Astrocyte (in vitro differentiated cells and primary cell): ENCODE measurements at regions not wholly inside any gene's neighbourhood (a gene's known extent, or its start where the extent isn't known, plus 50 kb on each side); places are given as distances from the start of the nearest gene placed in this dataset.
"Not testable (repeated sequence)": the region's sequence is repeated elsewhere in the genome, so short reads cannot be mapped to it uniquely, and the experiment has no call there.

Source experiments
- DNase-seq: peaks from one replicate; pipeline ENCODE4 v3.0.0-alpha.2; 2010; ENCODE audit warnings: low read depth
- FAIRE-seq: peaks from 2 replicates; lab custom pipeline; 2011; peaks lifted over from hg19 to GRCh38; lab: Jason Lieb, UNC
- H2AFZ ChIP-seq: 2 replicates; pipeline ENCODE4 v1.6.0; 2012; ENCODE audit warnings: low read depth, low read length, inconsistent platforms
- H3K27ac ChIP-seq: 2 replicates; pipeline ENCODE4 v1.5.1; 2011; ENCODE audit warnings: low read depth, low read length, inconsistent platforms
- H3K27me3 ChIP-seq: 2 replicates; pipeline ENCODE4 v1.6.0; 2011; ENCODE audit warnings: low read length, inconsistent platforms; ENCODE audit not compliant: insufficient read depth
- H3K36me3 ChIP-seq: 2 replicates; pipeline ENCODE4 v1.5.1; 2011; ENCODE audit warnings: low read length, inconsistent platforms; ENCODE audit not compliant: insufficient read depth
- H3K4me1 ChIP-seq: 2 replicates; pipeline ENCODE4 v1.5.1; 2011; ENCODE audit warnings: low read length, inconsistent platforms; ENCODE audit not compliant: insufficient read depth
- H3K4me2 ChIP-seq: 2 replicates; pipeline ENCODE4 v1.6.0; 2012; ENCODE audit warnings: low read length, inconsistent platforms
- H3K4me3 ChIP-seq: 2 replicates; pipeline ENCODE4 v1.5.1; 2011; ENCODE audit warnings: low read depth, mild to moderate bottlenecking, low read length, inconsistent platforms; ENCODE audit not compliant: insufficient read depth
- H3K79me2 ChIP-seq: 2 replicates; pipeline ENCODE4 v1.6.0; 2012; ENCODE audit warnings: mild to moderate bottlenecking, low read length, inconsistent platforms; ENCODE audit not compliant: insufficient read depth
- H3K9ac ChIP-seq: 2 replicates; pipeline ENCODE4 v1.6.0; 2012; ENCODE audit warnings: mild to moderate bottlenecking, low read length, inconsistent platforms
- H3K9me3 ChIP-seq: 2 replicates; pipeline ENCODE4 v1.5.1; 2012; ENCODE audit warnings: low read depth, mild to moderate bottlenecking, low read length, inconsistent platforms; ENCODE audit not compliant: insufficient read depth
- H4K20me1 ChIP-seq: 2 replicates; pipeline ENCODE4 v1.6.0; 2012; ENCODE audit warnings: low read length, inconsistent platforms; ENCODE audit not compliant: insufficient read depth
- H3K27ac Mint-ChIP-seq: one replicate; pipeline ENCODE4 v1.8.0; 2021; ENCODE audit warnings: mild to moderate bottlenecking, mixed read lengths; ENCODE audit not compliant: unreplicated experiment
- H3K27me3 Mint-ChIP-seq: one replicate; pipeline ENCODE4 v1.8.0; 2021; ENCODE audit warnings: low read depth, mixed read lengths; ENCODE audit not compliant: unreplicated experiment
- H3K36me3 Mint-ChIP-seq: one replicate; pipeline ENCODE4 v1.8.0; 2021; ENCODE audit warnings: low read depth, mixed read lengths; ENCODE audit not compliant: unreplicated experiment
- H3K4me1 Mint-ChIP-seq: one replicate; pipeline ENCODE4 v1.8.0; 2021; ENCODE audit warnings: low read depth, mixed read lengths; ENCODE audit not compliant: unreplicated experiment
- H3K4me3 Mint-ChIP-seq: one replicate; pipeline ENCODE4 v1.8.0; 2021; ENCODE audit warnings: mild to moderate bottlenecking, moderate library complexity, mixed read lengths; ENCODE audit not compliant: unreplicated experiment
- H3K9me3 Mint-ChIP-seq: one replicate; pipeline ENCODE4 v1.8.0; 2021; ENCODE audit warnings: mild to moderate bottlenecking, mixed read lengths; ENCODE audit not compliant: unreplicated experiment

DNA sequence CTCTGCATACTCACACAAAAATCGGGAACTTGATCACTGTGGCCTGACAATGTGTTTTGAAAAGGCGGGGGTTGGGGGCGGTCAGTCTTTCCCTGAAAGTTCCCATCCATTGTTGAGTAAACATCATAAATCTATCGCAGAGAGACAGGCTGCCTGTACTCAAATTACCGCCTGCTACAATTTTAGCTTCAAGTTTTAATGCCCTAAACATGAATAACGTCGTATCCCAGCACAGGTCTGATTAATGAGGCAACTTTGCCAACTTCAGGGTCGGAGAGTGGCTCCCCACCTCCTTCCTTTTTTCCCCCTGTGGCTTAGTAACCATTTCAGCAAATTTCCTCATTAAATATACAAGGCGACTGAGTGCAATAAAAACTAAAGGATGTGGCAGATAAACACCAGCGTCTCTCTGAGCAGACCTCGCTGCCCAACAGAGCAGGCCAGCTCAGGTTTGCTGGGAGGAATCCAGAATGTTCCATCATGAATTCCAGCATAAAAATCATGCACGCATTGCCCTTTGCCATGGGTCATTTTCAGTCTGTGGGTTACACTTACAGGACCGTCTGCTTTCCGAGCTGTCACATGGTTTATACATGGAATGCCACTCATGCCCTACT is 213.5 kb upstream of the PLGLB2 start:
- DNase-seq = not testable (repeated sequence)

DNA sequence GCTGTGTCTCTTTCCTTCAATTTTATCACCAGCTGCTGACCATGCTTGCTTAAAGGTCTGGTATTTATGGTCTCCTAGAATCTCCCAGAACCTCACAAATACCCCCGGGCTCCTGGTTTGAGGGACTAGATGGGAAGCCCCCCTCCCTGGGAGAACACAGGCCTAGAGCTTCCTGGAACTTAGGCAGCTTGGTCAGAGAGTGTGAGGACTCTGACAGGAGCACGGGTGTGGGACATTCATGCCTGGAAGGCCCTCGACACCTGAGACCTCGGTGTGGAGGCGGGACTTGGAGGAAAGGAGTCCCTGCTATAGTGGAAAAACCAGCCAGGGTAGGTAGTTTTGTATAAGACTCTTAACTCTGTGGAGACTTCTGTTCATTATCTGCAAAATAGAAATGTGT is 211.5 kb upstream of the PLGLB2 start:
- FAIRE-seq = not testable (repeated sequence)

More for the DNA sequence above, 213.5 kb upstream of the PLGLB2 start:
- not testable (repeated sequence) for H4K20me1 ChIP-seq, H3K36me3 Mint-ChIP-seq, H3K27me3 ChIP-seq, H3K4me3 Mint-ChIP-seq, H3K9me3 Mint-ChIP-seq, H3K36me3 ChIP-seq, H3K27ac Mint-ChIP-seq, H3K9ac ChIP-seq, H3K4me2 ChIP-seq, H3K27ac ChIP-seq, H3K9me3 ChIP-seq, H3K79me2 ChIP-seq, H3K4me1 Mint-ChIP-seq, H3K27me3 Mint-ChIP-seq, H3K4me1 ChIP-seq, FAIRE-seq, H3K4me3 ChIP-seq, H2AFZ ChIP-seq

DNA sequence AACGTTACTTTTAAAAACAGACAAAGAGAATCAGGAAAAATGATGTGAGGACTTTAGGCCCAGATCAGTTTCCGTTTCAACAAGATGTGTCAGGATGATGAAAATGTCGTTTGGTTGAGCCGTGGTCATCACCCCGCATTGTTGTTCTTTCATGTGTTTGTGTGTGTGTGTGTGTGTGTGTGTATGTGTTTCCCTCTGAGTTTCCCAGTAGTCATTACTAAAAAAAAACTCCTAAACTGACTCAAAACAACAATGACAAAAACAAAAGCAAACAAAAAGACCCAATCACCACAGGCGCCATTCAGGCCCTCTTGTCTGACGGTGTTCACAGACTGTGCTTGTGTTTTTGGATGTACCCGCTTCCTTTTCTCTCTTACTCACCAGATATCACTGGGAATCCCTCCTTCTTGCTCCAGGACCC is 210.6 kb upstream of the PLGLB2 start:
- FAIRE-seq, H3K9ac ChIP-seq, H3K4me1 ChIP-seq, H3K4me3 Mint-ChIP-seq, H3K36me3 Mint-ChIP-seq, H3K79me2 ChIP-seq, H4K20me1 ChIP-seq, H3K4me2 ChIP-seq, H3K9me3 ChIP-seq, H3K27me3 Mint-ChIP-seq, H3K9me3 Mint-ChIP-seq, DNase-seq, H3K27ac Mint-ChIP-seq, H3K27ac ChIP-seq, H2AFZ ChIP-seq, H3K4me3 ChIP-seq, H3K27me3 ChIP-seq, H3K36me3 ChIP-seq, H3K4me1 Mint-ChIP-seq: not testable (repeated sequence)

More for the DNA sequence above, 211.5 kb upstream of the PLGLB2 start:
- not testable (repeated sequence) for H3K36me3 ChIP-seq, H3K4me1 ChIP-seq, H3K79me2 ChIP-seq, H3K27me3 Mint-ChIP-seq, H3K36me3 Mint-ChIP-seq, H3K27me3 ChIP-seq, H3K9me3 ChIP-seq, H2AFZ ChIP-seq, H3K9me3 Mint-ChIP-seq, H4K20me1 ChIP-seq, H3K27ac Mint-ChIP-seq, H3K4me2 ChIP-seq, H3K4me3 Mint-ChIP-seq, H3K4me1 Mint-ChIP-seq, H3K4me3 ChIP-seq, DNase-seq, H3K9ac ChIP-seq, H3K27ac ChIP-seq

DNA sequence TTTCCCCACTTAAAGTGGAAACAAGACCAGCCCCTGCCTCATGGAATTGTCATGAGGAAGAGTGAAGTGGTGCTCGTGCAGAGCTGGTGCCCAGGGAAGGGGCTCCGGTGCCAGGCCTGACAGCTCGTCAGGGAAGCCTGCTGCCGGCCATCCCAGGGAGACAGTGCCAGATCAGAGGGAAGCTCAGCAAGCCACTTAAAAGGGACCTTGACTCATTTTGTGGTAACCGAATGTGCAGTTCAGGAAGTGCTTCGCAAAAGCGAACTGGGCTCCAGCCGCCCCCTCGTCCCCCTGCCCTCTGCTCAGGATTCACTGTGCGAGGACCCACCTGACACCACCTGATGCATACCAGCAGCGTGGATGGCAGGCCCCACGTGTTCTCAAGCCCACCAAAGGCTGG is 209.6 kb upstream of the PLGLB2 start:
- not testable (repeated sequence) for H3K9me3 Mint-ChIP-seq, DNase-seq, H3K4me3 Mint-ChIP-seq, H2AFZ ChIP-seq, FAIRE-seq, H3K4me2 ChIP-seq, H3K9me3 ChIP-seq, H3K36me3 ChIP-seq, H3K27me3 ChIP-seq, H3K9ac ChIP-seq, H3K27ac ChIP-seq, H3K4me3 ChIP-seq, H3K79me2 ChIP-seq, H3K36me3 Mint-ChIP-seq, H3K4me1 Mint-ChIP-seq, H3K4me1 ChIP-seq, H4K20me1 ChIP-seq, H3K27ac Mint-ChIP-seq, H3K27me3 Mint-ChIP-seq

DNA sequence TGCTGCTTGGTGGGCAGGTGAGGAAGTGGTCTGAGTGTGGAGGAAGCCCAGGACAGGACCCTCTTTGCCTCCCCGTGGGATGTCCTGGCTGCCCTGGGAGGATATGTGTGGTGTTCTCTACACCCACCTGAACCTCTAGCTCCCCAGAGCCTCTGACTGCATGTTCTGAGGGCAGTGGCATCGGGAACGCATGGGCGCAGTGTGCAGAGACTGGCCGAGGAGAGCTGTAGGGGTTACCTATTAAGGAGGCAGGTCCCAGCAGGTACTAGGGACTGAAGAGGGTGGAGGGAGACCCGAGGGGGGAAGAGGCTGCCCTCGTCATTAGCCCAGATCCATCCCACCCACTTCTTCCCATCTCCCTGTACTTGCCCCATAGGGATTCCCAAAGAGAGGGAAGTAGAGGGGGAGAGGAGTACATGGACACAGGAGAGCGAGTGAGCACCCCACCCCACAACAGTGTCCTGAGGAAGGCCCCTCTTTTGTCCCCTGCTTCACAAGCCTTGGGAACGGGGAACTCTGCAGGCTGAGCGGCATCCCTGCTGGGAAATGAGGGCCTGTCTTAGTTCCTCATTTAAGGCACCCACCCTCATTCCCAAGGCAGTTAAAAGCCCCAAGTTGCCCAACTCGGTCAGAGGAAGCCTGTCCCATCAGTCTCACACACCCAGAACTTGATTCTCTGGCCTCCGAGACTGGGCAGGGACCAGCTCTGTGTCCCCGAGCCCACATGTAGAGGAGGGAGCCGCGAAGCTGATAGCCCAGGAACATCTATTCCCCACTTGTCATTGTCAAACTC is 208.5 kb upstream of the PLGLB2 start:
- DNase-seq, H3K9me3 Mint-ChIP-seq, H3K36me3 Mint-ChIP-seq, H3K27ac Mint-ChIP-seq, H2AFZ ChIP-seq, H3K4me3 Mint-ChIP-seq, H3K9ac ChIP-seq, H3K4me2 ChIP-seq, H3K79me2 ChIP-seq, H3K27me3 Mint-ChIP-seq, H3K4me1 ChIP-seq, H3K9me3 ChIP-seq, H3K27me3 ChIP-seq, H3K27ac ChIP-seq, H3K4me1 Mint-ChIP-seq, H4K20me1 ChIP-seq, FAIRE-seq, H3K36me3 ChIP-seq, H3K4me3 ChIP-seq: not testable (repeated sequence)

DNA sequence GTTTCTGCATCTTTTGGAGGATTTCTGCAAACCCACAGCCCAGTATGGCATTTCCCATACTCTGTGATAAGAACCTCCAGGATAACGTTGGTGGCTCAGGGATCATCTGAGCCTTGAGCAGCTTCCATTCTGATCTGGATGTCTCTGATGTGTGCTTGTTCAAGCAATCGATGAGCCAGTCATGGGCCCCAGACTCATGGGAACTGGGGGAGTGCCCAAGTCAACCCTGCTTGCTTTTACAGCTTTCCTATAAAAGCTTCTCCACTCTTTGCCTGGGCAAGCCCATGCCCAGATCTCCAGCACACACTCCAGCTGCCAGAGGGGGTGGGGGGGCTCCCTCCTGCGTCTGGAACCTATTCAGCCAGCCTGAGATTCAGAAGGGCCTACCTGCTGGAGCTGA is 207.6 kb upstream of the PLGLB2 start:
- not testable (repeated sequence) for H3K9me3 Mint-ChIP-seq, DNase-seq, FAIRE-seq, H3K27ac ChIP-seq, H3K36me3 ChIP-seq, H3K27me3 ChIP-seq, H3K9ac ChIP-seq, H3K27me3 Mint-ChIP-seq, H3K79me2 ChIP-seq, H3K4me3 Mint-ChIP-seq, H3K4me3 ChIP-seq, H3K4me2 ChIP-seq, H2AFZ ChIP-seq, H3K4me1 ChIP-seq, H3K9me3 ChIP-seq, H3K4me1 Mint-ChIP-seq, H3K27ac Mint-ChIP-seq, H3K36me3 Mint-ChIP-seq, H4K20me1 ChIP-seq
